Spleen (tissue), 11 donors: ENCODE measurements at regions not wholly inside any gene's neighbourhood (a gene's known extent, or its start where the extent isn't known, plus 50 kb on each side); places are given as distances from the start of the nearest gene placed in this dataset.

Source experiments
- DNase-seq: peaks from one replicate; pipeline ENCODE4 v3.0.0-alpha.2; 2020
- H3K27ac ChIP-seq, 8 donors: fragments of 200-600 bp; sonication (generic) in 7 of 8; 1 replicate in 4 of 8; 2 replicates in 4 of 8; pipeline versions ENCODE4 v1.5.0 to v1.8.0; 2016 to 2021; ENCODE audit warnings: inconsistent platforms in 4 of 8, mild to moderate bottlenecking in 4 of 8, moderate library complexity in 1 of 8
- H3K27me3 ChIP-seq, 7 donors: fragments of 200-600 bp; sonication (generic) in 6 of 7; replicated peaks in 1 of 7; 1 replicate in 4 of 7; 2 replicates in 3 of 7; pipeline versions ENCODE4 v1.5.0 to v1.8.0; 2016 to 2021; ENCODE audit warnings: inconsistent platforms in 3 of 7, mild to moderate bottlenecking in 1 of 7
- H3K36me3 ChIP-seq, 6 donors: fragments of 200-600 bp; sonication (generic) in 5 of 6; 1 replicate in 4 of 6; 2 replicates in 2 of 6; pipeline versions ENCODE4 v1.5.0 to v1.8.0; 2016 to 2021; ENCODE audit warnings: inconsistent platforms in 2 of 6
- H3K4me1 ChIP-seq, 6 donors: fragments of 200-600 bp; sonication (generic) in 5 of 6; 1 replicate in 3 of 6; 2 replicates in 3 of 6; pipeline versions ENCODE4 v1.5.0 to v1.8.0; 2016 to 2021; ENCODE audit warnings: inconsistent platforms in 3 of 6
- H3K4me3 ChIP-seq, 8 donors: fragments of 200-600 bp; sonication (generic) in 7 of 8; 1 replicate in 4 of 8; 2 replicates in 4 of 8; pipeline versions ENCODE4 v1.5.0 to v1.8.0; 2016 to 2021; ENCODE audit warnings: inconsistent platforms in 4 of 8, mild to moderate bottlenecking in 4 of 8, moderate library complexity in 2 of 8
- H3K9me3 ChIP-seq, 8 donors: fragments of 200-600 bp; sonication (generic) in 7 of 8; 1 replicate in 4 of 8; 2 replicates in 4 of 8; pipeline versions ENCODE4 v1.5.0 to v1.8.0; 2016 to 2021; ENCODE audit warnings: inconsistent platforms in 4 of 8
- CTCF ChIP-seq, 11 experiments: fragments of 200-600 bp in 7 of 11; fragments of 450-650 bp in 4 of 11; sonication (generic) in 4 of 11; IDR thresholded peaks in 8 of 11; conservative IDR thresholded peaks in 3 of 11; 1 replicate in 7 of 11; 2 replicates in 4 of 11; pipeline versions ENCODE4 v1.4.0 to v1.8.0; 2016 to 2021; ENCODE audit warnings: antibody characterized with exemption in 11 of 11, inconsistent platforms in 4 of 11, mild to moderate bottlenecking in 1 of 11
- POLR2A ChIP-seq, 3 donors: fragments of 450-650 bp; IDR thresholded peaks; one replicate each; pipeline ENCODE4 v1.5.1; 2017; ENCODE audit warnings: antibody characterized with exemption in 3 of 3, mild to moderate bottlenecking in 1 of 3
- POLR2AphosphoS5 ChIP-seq, 3 donors: sonication (generic); formaldehyde crosslinking; IDR thresholded peaks; one replicate each; pipeline ENCODE4 v1.5.1; 2017; ENCODE audit warnings: antibody characterized with exemption in 3 of 3
- WGBS, 5 donors: extraction: QIAGEN DNeasy Blood & Tissue Kit in 3 of 5; methylation state at CpG; one replicate each; pipeline versions ENCODE4 v1.1.5 to v1.1.7; 2013 to 2018; 5-methylcytosine and 5-hydroxymethylcytosine counted together
- intact Hi-C: fragments of 100-400 bp; cut with DNase I; formaldehyde crosslinking; loops from one replicate; pipeline ENCODE4 v1.15.0; 2023; ENCODE audit warnings: low total_unique reads
- donor health status: healthy with polysubstance abuse.
- donor health status: DM: no; HTN: no; CAD: no; lungs with moderate emphysema.
- donor health status: DM: no; HTN: no; CAD: no.
- donor health status: Bipolar disorder and iron deficiency.
- donor health status: healthy.
- donor health status: DM: no; HTN: no; CAD: no.
- donor health status: DM: yes; HTN: yes; CAD: no.

GRCh38 chr3:106746286-106746685, 631.0 kb upstream of the CCDC54 start:
- intact Hi-C loops, result no loop called here
- TF ChIP-seq POLR2A (IDR thresholded peaks at IDR 0.05), result no peak
- TF ChIP-seq POLR2AphosphoS5 (IDR thresholded peaks at IDR 0.05), result no peak
- TF ChIP-seq CTCF (IDR thresholded peaks at IDR 0.05 in 8 of 11, conservative IDR thresholded peaks at IDR 0.05 in 3 of 11), result no peak
- Histone ChIP-seq H3K36me3 (no peaks in the 10 kb centered on the region), H3K27ac (no peak overlapping the region), H3K4me3 (no peak overlapping the region), H3K27me3 (no peaks in the 10 kb centered on the region), H3K9me3 (no peaks in the 10 kb centered on the region), H3K4me1 (no peaks in the 10 kb centered on the region)
- DNase-seq, result no peak

GRCh38 chr3:106748472-106749262, 628.6 kb upstream of the CCDC54 start:
- Histone ChIP-seq H3K27ac (no peak overlapping the region), H3K27me3 (no peaks in the 10 kb centered on the region), H3K4me1 (no peaks in the 10 kb centered on the region), H3K9me3 (no peaks in the 10 kb centered on the region), H3K36me3 (no peaks in the 10 kb centered on the region), H3K4me3 (no peak overlapping the region)
- TF ChIP-seq POLR2A (IDR thresholded peaks at IDR 0.05) (no peak), CTCF (IDR thresholded peaks at IDR 0.05 in 8 of 11, conservative IDR thresholded peaks at IDR 0.05 in 3 of 11) (no peak), POLR2AphosphoS5 (IDR thresholded peaks at IDR 0.05) (no peak)
- WGBS, 5 donors, result 62 to 83% (median 80%) methylated on average over 8 of the region's 8 CpGs
- intact Hi-C loops, result no loop called here
- DNase-seq, result no peak

GRCh38 chr3:106750092-106750491, 627.1 kb upstream of the CCDC54 start:
- 68 to 82% (median 82%) methylated on average over 1 of the region's 1 CpG for WGBS, 5 donors
- H3K27me3 ChIP-seq, result no peaks in the 10 kb centered on the region
- TF ChIP-seq CTCF (IDR thresholded peaks at IDR 0.05 in 8 of 11, conservative IDR thresholded peaks at IDR 0.05 in 3 of 11) (no peak), POLR2AphosphoS5 (IDR thresholded peaks at IDR 0.05) (no peak), POLR2A (IDR thresholded peaks at IDR 0.05) (no peak)
- H3K36me3 ChIP-seq, result no peaks in the 10 kb centered on the region
- intact Hi-C loops, result no loop called here
- H3K4me3 ChIP-seq, result no peak overlapping the region
- H3K4me1 ChIP-seq, result no peaks in the 10 kb centered on the region
- peaks cover 0 to 11% (median 6%) of the 10 kb centered on the region in 8 donors for H3K9me3 ChIP-seq
- no peak overlapping the region for H3K27ac ChIP-seq
- no peak for DNase-seq

GRCh38 chr3:106755336-106755735, 621.9 kb upstream of the CCDC54 start:
- no peak for TF ChIP-seq POLR2A (IDR thresholded peaks at IDR 0.05)
- no peak overlapping the region for H3K4me3 ChIP-seq
- intact Hi-C loops, result no loop called here
- no peaks in the 10 kb centered on the region for H3K27me3 ChIP-seq
- H3K9me3 ChIP-seq, result peaks cover 0 to 23% (median 22%) of the 10 kb centered on the region in 8 donors
- WGBS, 5 donors, result 73 to 91% (median 76%) methylated on average over 2 of the region's 2 CpGs
- no peak overlapping the region for H3K27ac ChIP-seq
- H3K36me3 ChIP-seq, result no peaks in the 10 kb centered on the region
- no peaks in the 10 kb centered on the region for H3K4me1 ChIP-seq
- DNase-seq, result no peak
